GM18909 (cell line): ENCODE measurements at regions not wholly inside any gene's neighbourhood (a gene's known extent, or its start where the extent isn't known, plus 50 kb on each side); places are given as distances from the start of the nearest gene placed in this dataset.
A peak's percentile ranks its signal among the peaks of the same experiment; 100 is the strongest.

Experiments used
- ATAC-seq: cut with Tn5 transposase; IDR thresholded peaks from one replicate; pipeline ENCODE4 v1.9.1; 2021; ENCODE audit warnings: mild to moderate bottlenecking; ENCODE audit not compliant: unreplicated experiment, poor library complexity

GRCh38 chr1:83531521-83532309, 467.2 kb downstream of the TTLL7 start:
- ATAC-seq: no peak

- no peak for ATAC-seq
These were observed 468.4 kb downstream of the TTLL7 start for GRCh38 chr1:83530506-83530905.

- no peak for ATAC-seq
These were observed 470.9 kb downstream of the TTLL7 start for GRCh38 chr1:83527987-83528386.

DNA sequence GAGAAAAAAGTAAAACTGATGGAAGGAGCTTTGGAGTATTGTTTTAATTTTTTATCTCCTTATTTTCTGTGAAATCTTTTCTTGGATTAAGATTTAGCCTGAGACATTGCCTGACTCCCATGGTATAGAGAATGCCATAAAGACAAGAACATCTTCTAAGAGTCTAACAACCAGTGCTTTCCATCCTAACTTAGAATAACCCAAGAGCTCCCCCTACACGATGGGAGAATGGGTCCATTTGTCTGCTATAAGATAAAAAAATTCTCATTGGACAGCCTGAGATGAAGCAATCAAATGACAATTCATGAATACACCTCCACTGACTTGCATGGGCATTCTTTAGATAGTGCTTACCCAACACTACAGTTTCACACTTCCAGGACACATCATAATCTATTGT, 478.1 kb downstream of the TTLL7 start:
- no peak for ATAC-seq

DNA sequence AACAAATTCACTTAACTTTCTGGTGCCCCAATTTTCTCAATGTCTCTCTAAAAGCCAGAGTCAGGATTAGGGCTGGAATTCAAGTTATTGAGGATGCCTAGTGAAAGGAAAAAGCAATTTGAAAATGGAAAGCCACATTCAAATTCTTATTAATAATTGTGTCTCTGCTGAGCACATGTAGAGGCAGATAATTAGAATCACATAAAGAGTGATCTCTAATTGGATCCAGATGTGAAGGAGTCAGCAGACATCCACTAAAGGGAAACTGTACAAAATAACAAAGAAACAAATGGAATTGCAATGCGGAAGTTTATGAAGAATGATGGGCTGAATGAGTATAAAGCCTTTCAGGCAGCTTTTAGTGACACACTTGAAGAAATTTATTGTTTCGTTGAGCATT, 482.6 kb downstream of the TTLL7 start:
- no peak for ATAC-seq

DNA sequence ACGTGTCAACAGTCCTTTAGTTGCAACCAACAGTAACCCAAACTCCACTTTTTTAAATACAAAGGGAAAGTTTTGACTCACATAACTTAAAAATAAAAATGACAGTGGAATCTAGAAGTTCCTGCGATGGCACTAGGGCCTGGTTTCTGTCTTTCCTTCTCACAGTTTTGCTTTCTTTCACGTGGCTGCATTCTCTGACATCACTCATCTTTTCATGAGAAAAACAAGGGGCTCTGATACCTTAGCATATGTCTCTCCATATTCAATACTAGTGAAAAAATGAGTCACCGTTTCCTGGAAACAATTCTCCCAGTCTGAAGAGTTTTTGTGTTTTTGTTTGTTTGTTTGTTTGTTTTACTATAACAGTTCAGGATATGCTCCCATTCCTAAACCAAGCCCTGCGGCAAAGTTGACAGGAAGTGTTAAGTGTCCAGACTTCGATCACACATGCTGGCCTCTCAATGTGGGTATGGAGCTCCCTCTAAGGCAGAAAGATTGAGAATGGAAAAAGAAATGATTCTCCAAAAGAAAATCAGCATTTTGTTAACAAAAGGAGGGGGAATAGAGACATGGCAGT, 483.3 kb downstream of the TTLL7 start:
- no peak for ATAC-seq

GRCh38 chr1:83512373-83513193, 486.3 kb downstream of the TTLL7 start:
- ATAC-seq: no peak

DNA sequence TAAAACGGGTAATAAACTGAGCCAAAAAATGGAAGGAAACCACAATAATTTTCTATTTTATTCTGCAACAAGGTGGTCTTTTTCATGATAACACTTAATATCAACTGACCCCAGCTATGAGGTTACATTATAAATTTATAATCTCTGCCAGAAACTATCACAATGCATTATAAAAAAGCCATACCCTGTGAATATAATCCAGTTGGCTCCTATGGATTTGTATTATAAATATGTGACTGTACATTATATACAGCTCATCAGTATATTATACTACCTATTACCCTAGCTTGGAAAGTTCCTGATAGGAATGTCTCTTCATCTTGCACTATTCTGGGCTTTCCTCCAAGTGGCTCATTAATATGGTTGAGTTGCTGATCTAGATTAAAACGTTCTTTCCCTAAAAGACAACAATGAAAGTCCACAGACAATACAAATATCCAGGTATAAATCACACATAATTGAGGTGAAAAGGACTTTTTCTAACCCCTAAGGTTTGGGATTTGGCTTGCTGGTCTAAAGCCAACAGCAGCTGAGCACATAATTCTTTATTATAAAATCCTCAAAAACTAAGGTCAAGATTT, 487.7 kb downstream of the TTLL7 start:
- no peak for ATAC-seq

- ATAC-seq: no peak
These were observed 489.6 kb downstream of the TTLL7 start for GRCh38 chr1:83509301-83509781.

- peak; percentile 98 for ATAC-seq
These were observed 490.3 kb downstream of the TTLL7 start for GRCh38 chr1:83508485-83509151.

DNA sequence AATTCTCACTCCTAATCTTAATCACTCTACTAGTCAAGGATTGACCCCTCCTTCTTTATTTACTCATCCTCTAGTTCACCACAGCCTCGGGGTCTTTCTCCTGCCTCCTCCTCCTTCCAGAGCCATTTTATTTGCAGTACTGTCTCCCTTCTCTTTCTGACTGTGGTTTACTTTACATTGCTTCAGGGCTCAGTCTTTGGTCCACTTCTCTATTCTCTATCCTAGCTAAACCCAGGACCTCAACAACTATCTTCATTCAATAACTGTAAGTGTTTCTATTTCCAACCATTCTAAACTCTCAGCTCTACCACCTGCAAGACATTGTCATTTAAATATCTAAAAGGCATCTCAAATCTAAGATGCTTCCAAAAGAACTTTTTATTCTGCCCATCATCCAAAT, 493.8 kb downstream of the TTLL7 start:
- ATAC-seq: no peak

- ATAC-seq: no peak
These were observed 495.8 kb downstream of the TTLL7 start for GRCh38 chr1:83503153-83503552.

GRCh38 chr1:83500987-83501591, 497.8 kb downstream of the TTLL7 start:
- peak; percentile 92 for ATAC-seq

DNA sequence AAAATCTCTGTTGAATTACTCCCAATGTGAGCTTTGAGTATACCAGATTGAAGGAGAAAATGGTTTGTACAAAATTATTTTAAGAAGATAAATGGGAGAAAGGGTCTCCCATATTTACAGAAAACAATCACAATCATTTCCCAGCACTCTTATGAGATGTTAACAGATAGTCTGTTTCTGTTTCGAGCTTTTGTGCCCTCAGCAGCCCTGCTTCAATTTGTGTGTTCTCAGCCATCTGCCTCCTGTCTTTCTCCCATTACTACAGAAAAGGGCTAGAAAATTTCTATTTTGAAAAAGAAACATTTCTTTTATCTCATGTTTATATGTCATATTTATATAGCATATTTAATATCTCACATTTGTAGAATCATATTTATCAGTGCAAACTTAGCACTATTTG, 498.4 kb downstream of the TTLL7 start:
- no peak for ATAC-seq

DNA sequence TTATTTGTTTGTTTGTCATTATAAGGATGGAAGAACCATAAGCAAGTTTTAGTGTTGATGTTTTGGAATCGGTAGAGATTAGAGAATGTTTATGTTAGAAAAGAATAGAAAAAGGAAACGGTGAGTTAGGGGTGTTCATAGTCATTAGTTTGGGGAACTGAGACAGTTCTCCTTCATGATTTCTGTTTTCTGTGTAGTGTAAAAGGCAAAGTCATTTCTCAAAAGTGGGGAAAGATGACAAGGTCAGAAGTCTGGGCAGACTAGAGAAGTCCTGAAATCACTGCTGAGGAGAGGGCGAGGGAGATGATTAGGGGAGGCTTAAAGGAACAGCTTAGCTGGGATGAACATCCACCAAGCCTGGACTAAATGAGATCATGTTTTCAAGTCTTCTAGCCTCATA, 498.9 kb downstream of the TTLL7 start:
- peak; percentile 64 for ATAC-seq

DNA sequence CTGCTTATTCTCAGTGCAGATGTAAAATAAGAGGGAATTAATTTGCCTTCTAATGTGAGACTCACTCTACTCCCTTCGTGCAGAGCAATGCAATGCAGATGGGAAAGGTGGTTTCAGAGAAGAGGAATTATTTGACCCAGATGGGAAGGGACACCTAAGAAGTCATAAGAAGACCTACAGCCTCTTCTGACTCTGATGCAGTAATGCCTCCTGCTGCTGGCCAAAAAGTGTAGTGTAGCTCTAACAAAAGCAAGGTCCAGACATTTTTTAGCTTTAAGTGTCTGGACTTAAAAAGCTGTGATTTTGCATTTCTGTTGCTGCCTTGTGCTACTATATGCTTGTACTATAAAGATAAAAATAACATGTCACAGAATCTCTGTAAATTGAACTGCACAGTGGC, 501.4 kb downstream of the TTLL7 start:
- ATAC-seq: no peak

- ATAC-seq: no peak
These were observed 503.4 kb downstream of the TTLL7 start for GRCh38 chr1:83495560-83495959.

- ATAC-seq: no peak
These were observed 505.3 kb downstream of the TTLL7 start for GRCh38 chr1:83493633-83494032.

DNA sequence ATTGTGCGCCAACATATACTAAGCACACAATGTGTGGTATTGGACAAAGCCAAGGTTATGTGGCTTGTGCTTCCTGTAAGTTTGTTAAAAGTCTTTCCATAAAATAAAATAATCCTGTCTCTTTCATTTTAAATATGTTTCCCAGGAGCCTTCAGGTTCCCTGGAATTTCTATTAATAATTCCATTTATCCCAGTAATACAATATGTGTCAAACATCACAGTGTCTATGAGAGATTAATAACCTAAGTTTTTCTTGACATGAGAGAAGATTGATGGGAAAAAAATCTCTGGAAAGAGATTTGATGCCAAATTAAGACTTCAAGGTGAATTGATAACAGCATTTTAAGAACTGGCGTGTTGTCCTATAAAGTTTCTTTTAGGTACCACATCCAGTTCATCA, 507.0 kb downstream of the TTLL7 start:
- no peak for ATAC-seq

DNA sequence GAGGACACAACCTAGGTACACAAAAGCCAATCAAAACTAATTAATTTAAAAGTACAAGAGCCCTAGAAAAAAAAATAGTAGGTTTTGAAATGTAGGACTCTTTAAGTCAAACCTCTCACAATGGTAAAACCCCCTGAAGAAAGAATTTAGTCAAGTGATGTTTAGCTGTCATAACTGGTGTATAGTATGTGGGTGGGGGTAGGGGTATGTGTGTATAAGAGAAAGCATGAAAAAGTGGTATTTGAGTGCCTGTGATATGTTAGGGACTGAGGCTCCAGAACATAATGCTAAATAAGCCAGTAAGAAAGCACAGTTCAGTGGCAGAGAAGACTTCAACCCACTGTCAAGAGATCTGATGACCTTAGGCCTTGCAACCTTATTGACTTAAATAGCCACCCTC, 507.9 kb downstream of the TTLL7 start:
- no peak for ATAC-seq
